Astrocyte (in vitro differentiated cells and primary cell): ENCODE measurements at regions not wholly inside any gene's neighbourhood (a gene's known extent, or its start where the extent isn't known, plus 50 kb on each side); places are given as distances from the start of the nearest gene placed in this dataset.

ENCODE experiments used
- DNase-seq: peaks from one replicate; pipeline ENCODE4 v3.0.0-alpha.2; 2010; ENCODE audit warnings: low read depth
- FAIRE-seq: peaks from 2 replicates; lab custom pipeline; 2011; peaks lifted over from hg19 to GRCh38; lab: Jason Lieb, UNC
- H2AFZ ChIP-seq: 2 replicates; pipeline ENCODE4 v1.6.0; 2012; ENCODE audit warnings: low read depth, low read length, inconsistent platforms
- H3K27ac ChIP-seq: 2 replicates; pipeline ENCODE4 v1.5.1; 2011; ENCODE audit warnings: low read depth, low read length, inconsistent platforms
- H3K27me3 ChIP-seq: 2 replicates; pipeline ENCODE4 v1.6.0; 2011; ENCODE audit warnings: low read length, inconsistent platforms; ENCODE audit not compliant: insufficient read depth
- H3K36me3 ChIP-seq: 2 replicates; pipeline ENCODE4 v1.5.1; 2011; ENCODE audit warnings: low read length, inconsistent platforms; ENCODE audit not compliant: insufficient read depth
- H3K4me1 ChIP-seq: 2 replicates; pipeline ENCODE4 v1.5.1; 2011; ENCODE audit warnings: low read length, inconsistent platforms; ENCODE audit not compliant: insufficient read depth
- H3K4me2 ChIP-seq: 2 replicates; pipeline ENCODE4 v1.6.0; 2012; ENCODE audit warnings: low read length, inconsistent platforms
- H3K4me3 ChIP-seq: 2 replicates; pipeline ENCODE4 v1.5.1; 2011; ENCODE audit warnings: low read depth, mild to moderate bottlenecking, low read length, inconsistent platforms; ENCODE audit not compliant: insufficient read depth
- H3K79me2 ChIP-seq: 2 replicates; pipeline ENCODE4 v1.6.0; 2012; ENCODE audit warnings: mild to moderate bottlenecking, low read length, inconsistent platforms; ENCODE audit not compliant: insufficient read depth
- H3K9ac ChIP-seq: 2 replicates; pipeline ENCODE4 v1.6.0; 2012; ENCODE audit warnings: mild to moderate bottlenecking, low read length, inconsistent platforms
- H3K9me3 ChIP-seq: 2 replicates; pipeline ENCODE4 v1.5.1; 2012; ENCODE audit warnings: low read depth, mild to moderate bottlenecking, low read length, inconsistent platforms; ENCODE audit not compliant: insufficient read depth
- H4K20me1 ChIP-seq: 2 replicates; pipeline ENCODE4 v1.6.0; 2012; ENCODE audit warnings: low read length, inconsistent platforms; ENCODE audit not compliant: insufficient read depth
- H3K27ac Mint-ChIP-seq: one replicate; pipeline ENCODE4 v1.8.0; 2021; ENCODE audit warnings: mild to moderate bottlenecking, mixed read lengths; ENCODE audit not compliant: unreplicated experiment
- H3K27me3 Mint-ChIP-seq: one replicate; pipeline ENCODE4 v1.8.0; 2021; ENCODE audit warnings: low read depth, mixed read lengths; ENCODE audit not compliant: unreplicated experiment
- H3K36me3 Mint-ChIP-seq: one replicate; pipeline ENCODE4 v1.8.0; 2021; ENCODE audit warnings: low read depth, mixed read lengths; ENCODE audit not compliant: unreplicated experiment
- H3K4me1 Mint-ChIP-seq: one replicate; pipeline ENCODE4 v1.8.0; 2021; ENCODE audit warnings: low read depth, mixed read lengths; ENCODE audit not compliant: unreplicated experiment
- H3K4me3 Mint-ChIP-seq: one replicate; pipeline ENCODE4 v1.8.0; 2021; ENCODE audit warnings: mild to moderate bottlenecking, moderate library complexity, mixed read lengths; ENCODE audit not compliant: unreplicated experiment
- H3K9me3 Mint-ChIP-seq: one replicate; pipeline ENCODE4 v1.8.0; 2021; ENCODE audit warnings: mild to moderate bottlenecking, mixed read lengths; ENCODE audit not compliant: unreplicated experiment
- EZH2 ChIP-seq: IDR thresholded peaks from 2 replicates; pipeline ENCODE4 v1.6.1; 2012; ENCODE audit warnings: mild to moderate bottlenecking, low read length, inconsistent platforms; ENCODE audit not compliant: insufficient read depth
- TF ChIP-seq, protein P1 (sequence below): IDR thresholded peaks from 2 replicates; pipeline ENCODE4 v1.5.1; 2011; ENCODE audit warnings: low read depth, mild to moderate bottlenecking, inconsistent platforms, low read length, moderate library complexity; ENCODE audit not compliant: insufficient read depth

DNA sequence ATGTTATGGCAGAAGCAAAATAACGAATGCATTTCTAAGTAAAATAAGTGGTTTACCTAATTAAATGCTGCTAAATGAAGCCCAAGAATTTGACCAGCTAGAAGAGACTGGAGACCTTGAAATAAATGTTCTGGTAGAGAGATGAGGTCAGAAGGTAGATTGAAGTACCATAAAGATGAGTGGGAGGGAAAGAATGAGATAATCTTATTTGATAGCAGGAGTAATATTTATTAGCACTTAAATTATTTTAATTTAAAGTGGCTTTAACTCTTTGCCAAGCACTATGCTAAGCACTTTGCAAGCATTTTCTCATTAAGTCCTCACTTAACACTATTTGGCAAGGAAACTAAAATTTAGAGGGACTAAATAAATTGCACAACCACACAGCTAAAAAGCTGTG lies 314.9 kb upstream of the CCDC54 start:
- Histone ChIP-seq H4K20me1 (no peaks in the 10 kb centered on the region), H3K27ac (peak overlapping the region; percentile 68), H3K4me2 (no peak overlapping the region), H3K4me3 (no peak overlapping the region), H3K79me2 (no peaks in the 10 kb centered on the region), H2AFZ (no peak overlapping the region), H3K27me3 (no peaks in the 10 kb centered on the region), H3K9ac (no peak overlapping the region), H3K36me3 (no peaks in the 10 kb centered on the region), H3K9me3 (no peaks in the 10 kb centered on the region), H3K4me1 (peaks cover 35% of the 10 kb centered on the region)
- no peak for TF ChIP-seq EZH2
- TF ChIP-seq, protein P1, sequence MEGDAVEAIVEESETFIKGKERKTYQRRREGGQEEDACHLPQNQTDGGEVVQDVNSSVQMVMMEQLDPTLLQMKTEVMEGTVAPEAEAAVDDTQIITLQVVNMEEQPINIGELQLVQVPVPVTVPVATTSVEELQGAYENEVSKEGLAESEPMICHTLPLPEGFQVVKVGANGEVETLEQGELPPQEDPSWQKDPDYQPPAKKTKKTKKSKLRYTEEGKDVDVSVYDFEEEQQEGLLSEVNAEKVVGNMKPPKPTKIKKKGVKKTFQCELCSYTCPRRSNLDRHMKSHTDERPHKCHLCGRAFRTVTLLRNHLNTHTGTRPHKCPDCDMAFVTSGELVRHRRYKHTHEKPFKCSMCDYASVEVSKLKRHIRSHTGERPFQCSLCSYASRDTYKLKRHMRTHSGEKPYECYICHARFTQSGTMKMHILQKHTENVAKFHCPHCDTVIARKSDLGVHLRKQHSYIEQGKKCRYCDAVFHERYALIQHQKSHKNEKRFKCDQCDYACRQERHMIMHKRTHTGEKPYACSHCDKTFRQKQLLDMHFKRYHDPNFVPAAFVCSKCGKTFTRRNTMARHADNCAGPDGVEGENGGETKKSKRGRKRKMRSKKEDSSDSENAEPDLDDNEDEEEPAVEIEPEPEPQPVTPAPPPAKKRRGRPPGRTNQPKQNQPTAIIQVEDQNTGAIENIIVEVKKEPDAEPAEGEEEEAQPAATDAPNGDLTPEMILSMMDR = no peak
- H3K36me3 Mint-ChIP-seq = no peaks in the 10 kb centered on the region
- H3K27me3 Mint-ChIP-seq = no peaks in the 10 kb centered on the region
- peak overlapping the region; percentile 35 for H3K27ac Mint-ChIP-seq
- H3K4me1 Mint-ChIP-seq = peaks cover 38% of the 10 kb centered on the region
- H3K4me3 Mint-ChIP-seq = no peak overlapping the region
- DNase-seq = no peak
- peaks cover 3% of the 10 kb centered on the region for H3K9me3 Mint-ChIP-seq
- no peak for FAIRE-seq

DNA sequence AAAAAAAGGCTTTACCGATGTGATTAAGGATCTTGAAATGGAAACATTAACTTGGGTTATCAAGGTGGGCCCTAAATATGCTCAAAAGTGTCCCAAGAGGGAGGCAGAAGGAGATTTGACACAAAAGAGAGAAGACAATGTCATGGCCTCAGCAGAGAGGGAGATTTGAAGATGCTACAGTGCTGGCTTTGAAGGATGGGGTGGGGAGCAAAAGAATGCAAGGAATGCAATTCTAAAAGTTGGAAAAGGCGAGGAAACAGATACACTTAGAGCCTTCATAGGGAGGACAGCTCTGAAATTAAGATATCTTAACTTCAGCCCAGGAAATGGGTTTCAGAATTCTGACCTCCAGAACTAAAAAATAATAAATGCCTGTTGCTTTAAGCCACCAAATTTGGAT lies 314.5 kb upstream of the CCDC54 start:
- no peak for FAIRE-seq

DNA sequence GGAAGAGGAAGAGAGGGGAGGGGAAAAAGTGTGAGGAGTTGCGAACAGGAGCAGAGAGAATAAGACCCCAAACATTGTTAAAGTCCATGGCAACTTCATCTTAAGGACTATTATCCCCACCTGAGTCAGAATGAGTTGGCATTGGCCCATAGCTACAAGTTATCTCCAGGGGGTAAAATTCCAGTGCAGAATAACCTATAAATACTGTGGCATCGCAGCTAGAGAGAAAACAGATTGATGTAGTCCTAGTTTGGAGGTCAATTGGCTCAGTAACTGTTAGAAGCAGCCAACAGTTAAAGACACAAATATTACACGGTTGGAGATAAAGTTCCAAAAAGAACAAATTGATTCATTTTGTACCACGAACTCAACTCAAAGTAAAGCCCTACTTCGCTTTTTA lies 313.9 kb upstream of the CCDC54 start:
- H3K9ac ChIP-seq = peak overlapping the region; percentile 37
- H3K27me3 ChIP-seq = no peaks in the 10 kb centered on the region
- peak overlapping the region; percentile 4 for H2AFZ ChIP-seq
- peak; percentile 65 for DNase-seq
- Mint-ChIP-seq H3K4me1 (peaks cover 39% of the 10 kb centered on the region), H3K4me3 (no peak overlapping the region), H3K36me3 (no peaks in the 10 kb centered on the region), H3K9me3 (peaks cover 3% of the 10 kb centered on the region), H3K27me3 (no peaks in the 10 kb centered on the region), H3K27ac (peak overlapping the region; percentile 97)
- H3K4me3 ChIP-seq = no peak overlapping the region
- no peaks in the 10 kb centered on the region for H3K36me3 ChIP-seq
- no peaks in the 10 kb centered on the region for H3K79me2 ChIP-seq
- peak overlapping the region; percentile 57 for H3K4me2 ChIP-seq
- H3K27ac ChIP-seq = peak overlapping the region; percentile 68
- TF ChIP-seq, protein P1 = no peak
- no peak for TF ChIP-seq EZH2
- FAIRE-seq = peak; percentile 55
- no peaks in the 10 kb centered on the region for H3K9me3 ChIP-seq
- no peaks in the 10 kb centered on the region for H4K20me1 ChIP-seq
- peaks cover 35% of the 10 kb centered on the region for H3K4me1 ChIP-seq

More for the DNA sequence above, 314.5 kb upstream of the CCDC54 start:
- Histone ChIP-seq H3K4me3 (no peak overlapping the region), H3K9me3 (no peaks in the 10 kb centered on the region), H3K27ac (peak overlapping the region; percentile 68), H3K4me1 (peaks cover 35% of the 10 kb centered on the region), H4K20me1 (no peaks in the 10 kb centered on the region), H3K9ac (peak overlapping the region; percentile 37), H3K36me3 (no peaks in the 10 kb centered on the region), H3K79me2 (no peaks in the 10 kb centered on the region), H2AFZ (no peak overlapping the region), H3K27me3 (no peaks in the 10 kb centered on the region), H3K4me2 (peak overlapping the region; percentile 57)
- Mint-ChIP-seq H3K36me3 (no peaks in the 10 kb centered on the region), H3K4me3 (no peak overlapping the region), H3K27me3 (no peaks in the 10 kb centered on the region), H3K27ac (peak overlapping the region; percentile 97), H3K9me3 (peaks cover 3% of the 10 kb centered on the region), H3K4me1 (peaks cover 38% of the 10 kb centered on the region)
- no peak for DNase-seq
- TF ChIP-seq EZH2 = no peak
- TF ChIP-seq, protein P1 = no peak
